Endodermal cell (in vitro differentiated cells): ENCODE measurements at regions not wholly inside any gene's neighbourhood (a gene's known extent, or its start where the extent isn't known, plus 50 kb on each side); places are given as distances from the start of the nearest gene placed in this dataset.
"Not testable (repeated sequence)": the region's sequence is repeated elsewhere in the genome, so short reads cannot be mapped to it uniquely, and the experiment has no call there.

Experiments used
- DNase-seq: peaks from one replicate; pipeline ENCODE4 v3.0.0-alpha.2; 2017
- H3K27ac ChIP-seq: 2 replicates; pipeline ENCODE4 v1.5.1; 2013; ENCODE audit warnings: mild to moderate bottlenecking, low read depth, low read length, moderate library complexity
- H3K27me3 ChIP-seq: 2 replicates; pipeline ENCODE4 v1.6.1; 2013; ENCODE audit warnings: mild to moderate bottlenecking, low read length, moderate library complexity; ENCODE audit not compliant: insufficient read depth, control insufficient read depth, poor library complexity, severe bottlenecking
- H3K36me3 ChIP-seq: 2 replicates; pipeline ENCODE4 v1.7.0; 2013; ENCODE audit warnings: mild to moderate bottlenecking, low read length, moderate library complexity; ENCODE audit not compliant: control insufficient read depth, insufficient read depth
- H3K4me1 ChIP-seq: one replicate; pipeline ENCODE4 v1.7.0; 2013; ENCODE audit warnings: low read length; ENCODE audit not compliant: control insufficient read depth, insufficient read depth
- H3K4me3 ChIP-seq: 2 replicates; pipeline ENCODE4 v1.5.1; 2013; ENCODE audit warnings: mild to moderate bottlenecking, low read length, moderate library complexity
- H3K9ac ChIP-seq: 2 replicates; pipeline ENCODE4 v1.6.1; 2013; ENCODE audit warnings: mild to moderate bottlenecking, low read length, moderate library complexity; ENCODE audit not compliant: poor library complexity, severe bottlenecking; ENCODE audit errors: extremely low read depth
- H3K9me3 ChIP-seq: 2 replicates; pipeline ENCODE4 v1.6.1; 2013; ENCODE audit warnings: mild to moderate bottlenecking, low read length, moderate library complexity; ENCODE audit not compliant: control insufficient read depth
- H3K27ac Mint-ChIP-seq: 2 replicates; pipeline ENCODE4 v1.8.0; 2020; ENCODE audit warnings: mixed read lengths
- H3K27me3 Mint-ChIP-seq: 2 replicates; pipeline ENCODE4 v1.8.0; 2021; ENCODE audit warnings: mild to moderate bottlenecking, mixed read lengths; ENCODE audit not compliant: insufficient read depth
- H3K36me3 Mint-ChIP-seq: 2 replicates; pipeline ENCODE4 v1.8.0; 2020; ENCODE audit warnings: low read depth, mixed read lengths
- H3K4me1 Mint-ChIP-seq: 2 replicates; pipeline ENCODE4 v1.8.0; 2020; ENCODE audit warnings: mixed read lengths
- H3K4me3 Mint-ChIP-seq: 2 replicates; pipeline ENCODE4 v1.8.0; 2020; ENCODE audit warnings: mild to moderate bottlenecking, moderate library complexity, mixed read lengths
- H3K9me3 Mint-ChIP-seq: 2 replicates; pipeline ENCODE4 v1.8.0; 2020; ENCODE audit warnings: mild to moderate bottlenecking, mixed read lengths
- CTCF ChIP-seq: fragments of 200-600 bp; sonication (generic); conservative IDR thresholded peaks from 2 replicates; pipeline ENCODE4 v1.5.0; 2021; ENCODE audit warnings: antibody characterized with exemption, mild to moderate bottlenecking
- WGBS, 2 experiments: methylation state at CpG; one replicate each; pipeline versions ENCODE4 v1.1.5 to v1.1.7; 2013; ENCODE audit warnings: missing lambda C conversion rate in 2 of 2, mixed read lengths in 1 of 2; ENCODE audit not compliant: insufficient coverage in 1 of 2, insufficient read length in 1 of 2; 5-methylcytosine and 5-hydroxymethylcytosine counted together

- DNase-seq, result no peak
- 90 to 100% methylated on average over 1 to 3 of the region's 3 CpGs for WGBS, 2 experiments
- no peaks in the 10 kb centered on the region for H3K36me3 Mint-ChIP-seq
- Histone ChIP-seq H3K9ac (no peak overlapping the region), H3K27me3 (no peaks in the 10 kb centered on the region), H3K36me3 (no peaks in the 10 kb centered on the region), H3K27ac (no peak overlapping the region), H3K9me3 (no peaks in the 10 kb centered on the region), H3K4me3 (no peak overlapping the region), H3K4me1 (no peaks in the 10 kb centered on the region)
- H3K9me3 Mint-ChIP-seq, result no peaks in the 10 kb centered on the region
- no peak overlapping the region for H3K27ac Mint-ChIP-seq
- TF ChIP-seq CTCF, result no peak
- peaks cover 2% of the 10 kb centered on the region for H3K4me1 Mint-ChIP-seq
- H3K4me3 Mint-ChIP-seq, result no peak overlapping the region
- no peaks in the 10 kb centered on the region for H3K27me3 Mint-ChIP-seq
These were observed 426.7 kb upstream of the FRG2C start for GRCh38 chr3:75237477-75237876.

DNA sequence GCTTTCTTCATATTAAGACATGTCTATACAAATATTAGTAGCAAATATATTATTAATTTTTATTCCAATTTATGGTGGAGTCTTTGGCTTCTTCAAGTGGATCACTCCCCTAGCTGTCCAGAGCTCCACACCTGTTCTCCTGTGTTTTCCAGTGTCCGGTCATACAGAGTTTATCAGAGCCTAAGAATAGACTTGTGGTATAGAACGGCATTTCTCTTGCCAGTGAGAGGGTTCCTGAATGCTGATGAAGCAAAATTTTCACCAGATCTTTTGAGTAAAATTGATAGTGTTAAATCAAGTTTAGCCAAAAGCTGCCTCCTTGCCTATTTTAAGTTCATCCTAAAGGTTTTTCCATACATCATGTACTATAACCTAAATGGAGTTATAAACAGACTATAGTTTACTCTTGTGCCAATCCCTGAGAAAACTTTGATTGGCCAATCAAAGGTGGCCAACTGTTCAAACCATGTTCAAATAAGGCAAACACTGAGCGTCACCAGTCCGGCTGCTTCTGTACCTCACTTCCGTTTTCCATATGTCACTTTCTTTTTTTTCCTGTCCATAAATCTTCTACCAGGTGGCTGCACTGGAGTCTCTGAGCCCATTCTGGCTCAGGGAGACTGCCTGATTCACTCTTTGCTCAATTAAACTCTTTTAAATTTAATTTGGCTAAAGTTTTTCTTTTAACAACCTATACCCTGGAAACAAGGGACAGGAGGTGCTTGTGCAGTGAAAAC, 422.7 kb upstream of the FRG2C start:
- not testable (repeated sequence) for H3K36me3 ChIP-seq, H3K27me3 Mint-ChIP-seq, H3K4me1 ChIP-seq, H3K4me3 ChIP-seq, H3K9me3 ChIP-seq, H3K4me3 Mint-ChIP-seq, H3K9me3 Mint-ChIP-seq, H3K27ac ChIP-seq, H3K27me3 ChIP-seq, H3K9ac ChIP-seq, H3K36me3 Mint-ChIP-seq, DNase-seq, H3K27ac Mint-ChIP-seq, H3K4me1 Mint-ChIP-seq
- 94 to 97% methylated on average over 4 to 5 of the region's 5 CpGs for WGBS, 2 experiments

- Histone ChIP-seq H3K27me3 (no peaks in the 10 kb centered on the region), H3K27ac (no peak overlapping the region), H3K9ac (no peak overlapping the region), H3K4me3 (no peak overlapping the region), H3K9me3 (no peaks in the 10 kb centered on the region), H3K4me1 (no peaks in the 10 kb centered on the region), H3K36me3 (no peaks in the 10 kb centered on the region)
- no peaks in the 10 kb centered on the region for H3K9me3 Mint-ChIP-seq
- 94 to 100% methylated on average over 1 to 3 of the region's 4 CpGs for whole genome bisulfite sequencing, 2 experiments
- H3K27me3 Mint-ChIP-seq, result no peaks in the 10 kb centered on the region
- H3K4me1 Mint-ChIP-seq, result no peaks in the 10 kb centered on the region
- no peak overlapping the region for H3K4me3 Mint-ChIP-seq
- DNase-seq, result no peak
- no peaks in the 10 kb centered on the region for H3K36me3 Mint-ChIP-seq
- no peak for TF ChIP-seq CTCF
- H3K27ac Mint-ChIP-seq, result no peak overlapping the region
These were observed 422.0 kb upstream of the FRG2C start for GRCh38 chr3:75242012-75242735.
